ENCODE measurements at regions not wholly inside any gene's neighbourhood (a gene's known extent, or its start where the extent isn't known, plus 50 kb on each side); places are given as distances from the start of the nearest gene placed in this dataset.

DNA sequence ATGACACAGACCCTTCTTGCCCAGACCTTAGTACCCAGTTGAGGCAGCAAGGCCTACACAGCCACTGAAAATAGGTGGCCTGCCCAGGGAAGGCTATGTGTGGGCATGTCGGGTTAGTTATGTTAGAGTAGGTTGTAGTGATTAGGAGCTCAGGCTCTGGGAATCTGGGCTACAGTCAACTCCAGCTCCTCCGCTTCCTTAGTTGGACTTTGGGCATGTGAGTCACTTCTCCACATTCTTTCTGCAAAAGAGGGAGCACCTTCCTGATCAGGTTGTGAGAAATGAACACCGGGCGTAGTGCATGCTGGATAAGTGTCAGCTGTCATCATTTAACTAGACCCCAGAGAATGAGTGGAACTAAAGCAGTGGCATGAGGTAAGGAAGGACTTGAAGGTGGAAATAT is 64.8 kb downstream of the ARHGAP35 start:
- no peak overlapping the region for H2AFZ ChIP-seq
- peak; percentile 77 for DNase-seq (ENCODE audit: low spot score)
- no peaks in the 10 kb centered on the region for H3K27me3 ChIP-seq
- WGBS (ENCODE audit: low lambda C conversion rate, missing lambda C conversion rate), result 66% methylated on average over 4 of the region's 4 CpGs
- peaks cover 92% of the 10 kb centered on the region for H3K79me2 ChIP-seq
- peaks cover 79% of the 10 kb centered on the region for H4K20me1 ChIP-seq (ENCODE audit: insufficient read depth, poor library complexity, severe bottlenecking)
- H3K9me3 ChIP-seq (ENCODE audit: low read depth), result no peaks in the 10 kb centered on the region
- peak overlapping the region; percentile 90 for H3K27ac ChIP-seq
- peaks cover 40% of the 10 kb centered on the region for H3K4me1 ChIP-seq (ENCODE audit: insufficient read depth)
- no peak for TF ChIP-seq EZH2phosphoT487 (IDR thresholded peaks at IDR 0.05; ENCODE audit: low read depth, severe bottlenecking, unreplicated experiment)
- no peak for TF ChIP-seq CTCF (IDR thresholded peaks at IDR 0.05; ENCODE audit: poor library complexity)
- TF ChIP-seq EZH2 (IDR thresholded peaks at IDR 0.05; ENCODE audit: borderline replicate concordance), result no peak
- no peaks in the 10 kb centered on the region for H3K36me3 ChIP-seq (replicated peaks; ENCODE audit: insufficient read depth, low read depth)
- H3K4me3 ChIP-seq, result no peak overlapping the region
- H3K9me2 ChIP-seq (replicated peaks; ENCODE audit: insufficient read depth), result no peaks in the 10 kb centered on the region
- peak overlapping the region; percentile 51 for H3K4me2 ChIP-seq

- Histone ChIP-seq H2AFZ (no peak overlapping the region), H3K4me3 (no peak overlapping the region), H3K9me3 (ENCODE audit: low read depth) (no peaks in the 10 kb centered on the region), H3K27ac (peak overlapping the region; percentile 90), H3K79me2 (peaks cover 92% of the 10 kb centered on the region), H3K4me1 (ENCODE audit: insufficient read depth) (peaks cover 40% of the 10 kb centered on the region), H3K9me2 (replicated peaks; ENCODE audit: insufficient read depth) (no peaks in the 10 kb centered on the region), H4K20me1 (ENCODE audit: insufficient read depth, poor library complexity, severe bottlenecking) (peaks cover 81% of the 10 kb centered on the region), H3K4me2 (peak overlapping the region; percentile 51), H3K27me3 (no peaks in the 10 kb centered on the region), H3K36me3 (replicated peaks; ENCODE audit: insufficient read depth, low read depth) (no peaks in the 10 kb centered on the region)
- no peak for DNase-seq (ENCODE audit: low spot score)
- TF ChIP-seq CTCF (IDR thresholded peaks at IDR 0.05; ENCODE audit: poor library complexity), result no peak
- no peak for TF ChIP-seq EZH2 (IDR thresholded peaks at IDR 0.05; ENCODE audit: borderline replicate concordance)
- TF ChIP-seq EZH2phosphoT487 (IDR thresholded peaks at IDR 0.05; ENCODE audit: low read depth, severe bottlenecking, unreplicated experiment), result no peak
- 80% methylated on average over 9 of the region's 9 CpGs for WGBS (ENCODE audit: low lambda C conversion rate, missing lambda C conversion rate)
Measured at GRCh38 chr19:46926170-46927071, 65.6 kb downstream of the ARHGAP35 start.

- no peak for TF ChIP-seq CTCF (IDR thresholded peaks at IDR 0.05; ENCODE audit: poor library complexity)
- no peak for TF ChIP-seq EZH2phosphoT487 (IDR thresholded peaks at IDR 0.05; ENCODE audit: low read depth, severe bottlenecking, unreplicated experiment)
- no peak for TF ChIP-seq EZH2 (IDR thresholded peaks at IDR 0.05; ENCODE audit: borderline replicate concordance)
Measured at GRCh38 chr19:46927106-46927505, 66.3 kb downstream of the ARHGAP35 start.

More at GRCh38 chr19:46927106-46927505, 66.3 kb downstream of the ARHGAP35 start:
- no peaks in the 10 kb centered on the region for H3K9me3 ChIP-seq (ENCODE audit: low read depth)
- peaks cover 92% of the 10 kb centered on the region for H3K79me2 ChIP-seq
- H3K4me2 ChIP-seq, result no peak overlapping the region
- no peaks in the 10 kb centered on the region for H3K9me2 ChIP-seq (replicated peaks; ENCODE audit: insufficient read depth)
- H3K27ac ChIP-seq, result peak overlapping the region; percentile 90
- H4K20me1 ChIP-seq (ENCODE audit: insufficient read depth, poor library complexity, severe bottlenecking), result peaks cover 88% of the 10 kb centered on the region
- peaks cover 40% of the 10 kb centered on the region for H3K4me1 ChIP-seq (ENCODE audit: insufficient read depth)
- no peaks in the 10 kb centered on the region for H3K27me3 ChIP-seq
- no peak overlapping the region for H3K4me3 ChIP-seq
- H2AFZ ChIP-seq, result no peak overlapping the region
- DNase-seq (ENCODE audit: low spot score), result no peak
- H3K36me3 ChIP-seq (replicated peaks; ENCODE audit: insufficient read depth, low read depth), result no peaks in the 10 kb centered on the region
- 84% methylated on average over 6 of the region's 6 CpGs for WGBS (ENCODE audit: low lambda C conversion rate, missing lambda C conversion rate)

All from hepatocyte (in vitro differentiated cells).